Inferior parietal cortex (tissue), 1 donor: ENCODE measurements at regions not wholly inside any gene's neighbourhood (a gene's known extent, or its start where the extent isn't known, plus 50 kb on each side); places are given as distances from the start of the nearest gene placed in this dataset.

Experiments
- DNase-seq: peaks from one replicate; pipeline ENCODE4 v3.0.0-alpha.2; 2016; ENCODE audit errors: extremely low spot score

DNA sequence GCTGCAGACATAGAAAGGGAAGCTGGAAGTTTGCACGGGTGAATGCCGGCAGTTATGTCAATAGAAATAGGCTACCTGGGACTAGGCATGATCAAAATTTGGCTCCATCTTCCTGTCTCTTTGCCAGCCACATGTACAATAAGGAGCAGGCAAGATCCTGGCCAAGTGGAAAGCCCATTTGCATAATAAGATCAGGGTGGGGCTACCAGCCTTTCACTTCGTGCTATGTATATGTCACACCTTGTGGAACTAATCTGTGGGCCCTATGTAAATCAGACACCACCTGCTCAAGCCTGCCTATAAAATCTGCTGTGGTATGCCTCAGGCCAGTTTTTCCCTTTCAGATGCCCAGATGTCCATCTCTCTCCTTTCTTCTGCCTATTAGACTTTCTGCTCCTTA lies 79.3 kb upstream of the DRD2 start:
- DNase-seq, result no peak

DNA sequence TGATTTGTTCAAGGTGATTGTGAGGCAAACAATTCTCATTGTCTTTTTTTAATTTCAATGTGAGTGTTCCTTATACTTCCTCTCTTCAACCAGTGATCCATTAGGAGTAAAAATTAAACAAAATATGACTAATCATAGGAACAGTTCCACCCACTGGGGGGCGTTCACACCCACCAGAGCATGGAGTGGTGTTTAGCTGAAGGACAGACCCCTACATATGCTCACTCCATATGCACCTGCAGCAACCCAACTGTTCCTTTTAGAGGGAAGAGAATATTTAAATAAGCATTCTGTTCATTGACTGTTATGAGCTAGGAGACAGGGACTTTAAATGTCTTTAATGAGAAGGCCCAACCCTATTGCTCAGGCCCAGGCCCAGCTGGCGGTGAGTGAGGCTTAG lies 78.7 kb upstream of the DRD2 start:
- no peak for DNase-seq

DNA sequence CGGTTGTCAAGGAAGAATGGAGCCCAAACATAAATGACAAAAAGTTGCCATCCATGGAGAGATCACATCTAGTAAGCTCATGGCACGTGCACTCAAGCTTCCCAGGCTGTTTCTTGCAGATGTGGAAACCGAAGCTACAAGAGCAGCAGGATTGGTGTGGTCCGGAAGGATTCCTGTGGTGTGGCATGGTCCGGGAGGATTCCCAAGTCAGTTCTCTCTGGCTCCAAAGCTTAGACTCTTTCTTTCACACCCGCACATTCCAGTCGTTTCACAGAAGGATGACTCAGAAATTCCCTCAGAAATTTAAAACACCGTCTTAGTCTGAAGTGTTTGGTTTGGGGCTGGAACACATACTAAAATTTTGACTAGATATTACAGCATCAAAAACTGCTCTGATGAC lies 78.0 kb upstream of the DRD2 start:
- no peak for DNase-seq

DNA sequence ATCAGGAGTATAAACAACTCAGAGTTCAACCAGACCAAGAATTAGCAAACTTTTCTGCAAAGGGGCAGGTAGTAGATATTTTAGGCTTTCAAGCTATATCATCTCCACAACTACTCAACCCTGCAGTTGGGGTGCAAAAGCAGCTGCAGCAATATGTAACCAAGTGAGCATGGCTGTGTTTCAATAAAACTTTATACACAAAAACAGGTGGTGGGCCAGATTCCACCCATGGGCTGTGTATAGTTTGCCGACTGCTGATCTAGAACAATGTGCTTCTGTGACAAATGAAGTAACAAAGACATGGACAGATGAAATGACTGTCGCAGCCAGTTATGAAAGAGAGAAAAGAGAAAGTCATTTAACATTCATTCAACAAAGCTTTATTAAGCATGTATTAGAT lies 77.1 kb upstream of the DRD2 start:
- no peak for DNase-seq

DNA sequence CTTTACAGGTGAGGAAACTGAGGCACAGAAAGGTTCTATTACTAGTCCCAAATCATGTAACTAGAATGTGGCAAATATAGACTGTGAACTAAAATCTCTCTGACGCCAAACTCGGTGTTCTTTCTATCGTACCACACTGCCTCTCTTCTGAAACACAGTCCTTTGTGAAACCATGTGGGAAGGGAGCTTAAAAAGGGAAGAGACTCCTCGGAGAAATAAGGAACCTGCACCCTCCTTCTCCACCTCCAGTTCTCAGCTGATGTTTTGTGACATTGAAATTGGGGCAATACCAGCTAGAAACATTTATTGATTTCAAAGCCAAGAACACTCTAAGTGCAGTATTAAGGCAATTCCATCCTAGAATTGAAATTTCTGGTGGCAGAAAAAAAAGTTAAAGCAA lies 76.4 kb upstream of the DRD2 start:
- no peak for DNase-seq

DNA sequence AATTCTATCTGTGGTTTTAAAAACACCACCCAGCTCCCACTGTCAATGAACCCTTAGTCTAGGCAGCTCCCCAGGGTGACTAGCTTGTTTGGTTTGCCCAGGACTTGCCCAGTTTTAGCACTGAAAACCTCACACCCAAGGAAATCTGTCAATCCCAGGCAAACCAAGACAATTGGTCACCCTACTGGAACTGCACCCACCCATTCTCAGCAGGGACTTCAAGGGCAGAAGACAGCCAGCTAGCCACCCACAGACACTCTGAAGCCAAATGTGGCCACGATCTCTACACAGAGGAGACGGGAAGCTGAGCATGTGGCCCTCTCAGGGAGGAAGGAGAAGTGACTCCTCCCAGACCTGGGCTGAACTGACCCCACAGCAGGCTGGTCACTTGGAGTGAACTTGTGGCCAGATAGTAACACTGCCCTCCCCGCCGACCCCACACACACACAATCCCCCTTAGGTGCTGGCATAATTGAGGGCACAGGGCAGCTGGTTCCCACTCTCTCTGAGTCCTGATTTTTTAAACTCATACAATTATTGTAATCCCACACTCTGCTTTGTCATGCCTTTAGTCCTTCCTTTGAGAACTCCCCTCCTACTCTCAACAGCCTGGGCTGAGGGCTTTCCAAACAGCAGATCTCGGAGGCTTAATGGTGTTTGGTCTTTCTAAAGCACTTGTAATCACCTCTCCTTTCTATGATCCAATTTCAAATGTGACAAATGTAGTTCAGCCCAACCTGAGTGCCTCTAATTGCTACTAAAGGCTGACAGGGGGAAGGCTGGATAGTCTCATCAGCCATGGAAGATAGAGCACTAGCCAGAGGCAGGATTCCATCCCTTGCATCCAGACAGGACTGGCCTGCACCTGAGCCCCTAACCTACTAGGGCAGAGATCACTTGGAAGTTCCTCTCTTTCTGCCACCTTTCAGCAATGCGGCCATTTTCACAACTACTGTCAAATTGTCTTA lies 74.7 kb upstream of the DRD2 start:
- no peak for DNase-seq

DNA sequence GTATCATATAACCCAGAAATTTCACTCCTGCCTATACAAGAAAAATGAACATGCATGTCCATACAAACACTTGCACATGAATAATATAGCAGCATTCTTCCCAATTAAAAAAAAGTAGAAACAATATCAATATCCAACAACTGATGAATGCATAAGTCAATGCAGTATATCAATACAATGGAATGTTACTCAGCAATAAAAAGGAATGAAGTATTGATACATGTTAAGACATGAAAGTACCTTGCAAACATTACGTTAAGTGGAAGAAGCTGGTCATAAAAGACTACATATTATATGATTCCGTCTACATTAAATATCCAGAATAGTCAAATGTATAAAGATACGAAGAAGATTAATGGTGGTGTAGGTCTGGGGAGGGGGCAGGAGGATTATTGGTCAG lies 73.9 kb upstream of the DRD2 start:
- DNase-seq, result no peak

DNA sequence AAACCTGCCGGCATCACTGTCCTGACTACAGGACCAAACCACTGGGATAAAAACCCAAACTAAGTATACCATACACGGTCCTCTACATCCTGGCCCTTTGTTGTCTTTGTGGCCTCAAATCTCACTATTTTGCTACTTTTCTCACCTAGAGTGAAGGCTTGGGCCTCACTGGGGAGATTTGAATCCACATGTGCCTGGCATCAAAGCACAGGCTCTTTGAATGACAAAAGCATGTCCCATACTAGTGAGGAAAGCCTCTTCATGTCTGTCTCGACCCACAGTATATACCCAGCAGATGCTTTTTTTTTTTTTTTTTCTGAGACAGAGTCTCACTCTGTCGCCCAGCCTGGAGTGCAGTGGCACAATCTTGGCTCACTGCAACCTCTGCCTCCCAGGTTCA lies 72.5 kb upstream of the DRD2 start:
- no peak for DNase-seq

DNA sequence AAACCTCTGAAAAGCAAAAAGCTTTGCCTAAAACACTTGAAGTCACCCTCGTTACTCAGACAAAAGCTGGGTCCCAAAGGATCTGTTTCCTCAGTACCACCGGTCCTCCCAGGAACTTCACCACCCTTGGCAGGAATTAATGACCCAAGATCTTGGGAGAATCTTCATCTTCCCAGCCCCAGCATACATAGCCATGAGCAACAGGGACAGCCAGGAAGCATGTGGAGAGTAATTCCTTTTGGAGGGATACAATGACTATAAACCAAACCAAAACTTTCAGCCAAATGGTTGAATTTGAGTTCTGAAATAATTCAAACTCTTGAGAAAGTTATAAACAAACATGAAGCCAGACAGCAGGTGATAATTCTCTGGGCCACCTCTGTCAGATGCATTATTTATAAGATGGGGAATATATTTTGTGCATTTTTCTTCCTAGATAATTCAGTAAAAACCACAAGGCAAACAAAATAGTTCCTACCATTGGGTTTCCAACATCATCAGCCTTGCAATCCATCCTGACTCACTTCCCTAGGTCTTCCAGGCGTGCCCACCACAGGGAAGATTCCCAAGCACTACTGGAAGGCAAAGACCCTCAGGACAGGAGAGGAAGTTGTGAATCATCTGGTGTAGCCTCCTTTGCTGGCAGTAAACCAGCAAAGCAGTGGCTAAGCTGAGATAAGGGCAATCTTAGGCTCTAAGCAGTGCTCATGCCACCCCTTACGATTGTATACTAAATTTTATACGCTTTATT lies 71.7 kb upstream of the DRD2 start:
- DNase-seq, result no peak

DNA sequence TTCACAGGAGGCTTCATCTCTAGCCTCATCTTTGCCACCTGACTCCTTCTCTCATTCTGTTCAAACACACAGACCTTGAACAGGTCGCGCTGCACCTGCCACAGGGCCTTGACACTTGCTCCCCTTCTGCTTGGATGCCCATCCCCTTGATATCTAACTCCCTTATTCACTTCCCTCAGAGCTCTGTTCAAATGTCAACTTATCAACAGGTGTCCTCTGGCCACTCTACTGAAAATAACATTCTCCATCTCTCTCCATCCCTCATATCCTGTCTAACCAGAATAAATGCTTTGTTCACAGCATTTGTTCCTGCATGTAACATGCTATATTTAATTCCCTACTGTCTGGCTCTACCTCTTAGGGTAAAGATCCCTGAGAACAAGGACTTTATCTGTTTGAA lies 67.2 kb upstream of the DRD2 start:
- DNase-seq, result no peak

DNA sequence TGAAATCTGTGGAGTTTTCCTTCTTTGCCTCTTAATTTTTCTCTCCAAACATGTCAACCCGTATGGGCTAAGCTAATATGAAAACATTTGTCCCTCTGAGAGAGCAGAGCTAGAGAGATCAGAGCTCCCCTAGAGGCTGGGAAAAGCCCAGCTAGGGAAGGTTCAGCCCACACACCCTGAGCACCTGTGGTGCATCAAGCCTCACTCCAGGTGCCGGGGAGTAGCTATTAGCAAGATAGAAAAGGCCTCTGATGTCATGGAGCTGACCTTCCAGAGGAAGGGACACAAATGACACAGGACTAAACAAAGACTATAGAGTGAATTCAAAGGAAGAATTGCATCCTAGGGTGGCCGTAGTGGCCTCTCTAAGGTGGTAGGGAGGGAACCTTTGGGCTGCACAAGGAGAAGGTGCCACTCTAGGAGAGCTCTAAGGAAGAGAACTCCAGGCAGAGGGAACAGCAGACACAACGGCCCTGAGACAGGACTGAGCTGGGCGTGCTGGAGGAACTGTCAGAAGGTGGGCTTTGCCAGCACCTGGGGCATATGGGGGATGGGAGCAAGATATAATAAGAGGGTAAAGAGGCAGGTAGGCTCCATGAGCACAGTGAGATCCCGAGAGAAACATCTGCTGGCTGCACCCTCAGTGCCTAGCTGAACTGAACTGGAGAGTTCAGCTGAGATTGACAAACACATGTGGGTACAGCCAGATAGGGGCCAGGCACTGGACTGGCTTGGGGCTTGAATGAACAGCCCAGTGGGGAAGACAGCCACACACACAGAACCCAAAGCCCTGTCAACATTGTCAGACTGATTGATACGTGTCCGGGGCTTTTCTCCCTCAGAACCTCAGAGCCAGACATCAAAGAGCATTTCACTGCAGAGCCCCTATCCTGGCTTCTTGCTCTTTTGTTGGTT lies 65.5 kb upstream of the DRD2 start:
- no peak for DNase-seq

DNA sequence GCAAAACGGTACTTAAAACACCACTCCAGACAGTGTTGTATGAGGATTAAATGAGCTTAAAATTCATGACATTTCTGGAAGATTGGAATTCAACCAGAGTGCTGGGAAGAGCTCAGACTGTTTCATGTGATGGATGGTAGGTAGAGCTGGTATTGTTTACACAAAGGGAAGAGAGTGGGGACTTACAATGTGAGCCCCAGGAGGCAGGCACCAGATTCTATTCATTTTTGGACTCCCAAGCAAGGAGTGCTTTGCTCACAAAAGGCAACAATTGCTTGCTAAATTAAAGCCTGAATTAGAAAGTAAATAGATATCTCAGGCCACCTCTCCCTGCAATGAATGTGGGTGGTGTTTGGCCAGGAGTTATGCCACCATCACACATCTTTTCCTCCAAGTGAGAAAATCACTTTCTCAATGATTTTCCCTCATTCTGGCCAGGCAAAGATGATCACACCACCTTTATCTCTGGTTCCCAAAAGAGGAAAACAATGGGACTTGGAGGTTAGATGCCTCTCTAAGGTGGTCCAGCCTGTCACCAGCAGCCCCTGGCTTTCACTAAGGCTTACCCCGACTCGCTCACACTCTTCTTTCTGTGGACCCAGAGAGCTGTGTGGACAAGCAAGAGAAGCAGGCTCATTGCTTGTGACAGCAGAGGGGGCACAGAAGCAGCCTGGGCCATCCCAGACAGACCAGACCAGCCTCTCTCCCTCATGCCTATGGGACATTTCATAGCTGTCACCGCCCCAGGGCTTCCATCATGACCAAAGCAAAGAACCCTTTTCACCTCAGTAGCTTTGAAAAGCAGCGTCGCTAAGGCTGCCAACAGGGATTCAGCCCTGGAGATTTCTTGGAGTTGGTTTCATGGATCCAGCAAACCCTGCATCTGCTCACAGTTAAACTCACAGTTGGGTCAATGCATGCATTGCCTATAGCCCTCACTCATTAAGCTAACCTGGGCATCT lies 63.5 kb upstream of the DRD2 start:
- DNase-seq, result no peak

DNA sequence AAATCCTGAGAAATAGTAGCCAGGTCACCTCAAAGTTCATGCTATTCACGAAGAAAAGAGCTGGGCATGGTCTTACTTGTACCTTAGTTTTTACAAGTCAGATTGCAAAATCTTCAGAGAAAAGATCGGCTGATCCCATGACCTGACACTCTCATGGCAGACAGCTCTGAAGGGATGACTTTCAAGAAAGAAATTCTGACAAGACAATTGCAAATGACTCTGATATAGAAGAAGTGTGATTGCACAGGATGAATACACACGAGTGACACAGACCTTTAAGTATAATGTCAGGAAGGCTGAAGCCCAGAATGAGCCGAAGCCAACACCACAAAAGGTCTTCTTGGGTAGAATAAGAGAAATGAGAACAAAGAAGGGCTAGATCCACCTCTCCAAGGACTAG lies 59.4 kb upstream of the DRD2 start:
- DNase-seq, result no peak

DNA sequence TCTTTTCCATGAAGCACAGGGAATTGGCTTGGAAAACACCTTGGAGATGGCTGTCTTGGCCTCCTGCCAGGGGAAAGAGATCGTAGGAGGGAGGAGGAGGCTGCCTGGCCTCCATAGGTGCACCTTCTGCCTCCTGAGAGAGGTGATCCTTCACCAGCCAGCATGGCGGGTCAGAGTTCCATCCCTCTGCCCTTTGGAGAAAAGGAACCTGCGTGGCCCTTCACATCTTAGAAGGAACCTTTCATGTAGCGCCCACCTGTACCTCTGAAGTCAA lies 58.2 kb upstream of the DRD2 start:
- DNase-seq, result no peak

DNA sequence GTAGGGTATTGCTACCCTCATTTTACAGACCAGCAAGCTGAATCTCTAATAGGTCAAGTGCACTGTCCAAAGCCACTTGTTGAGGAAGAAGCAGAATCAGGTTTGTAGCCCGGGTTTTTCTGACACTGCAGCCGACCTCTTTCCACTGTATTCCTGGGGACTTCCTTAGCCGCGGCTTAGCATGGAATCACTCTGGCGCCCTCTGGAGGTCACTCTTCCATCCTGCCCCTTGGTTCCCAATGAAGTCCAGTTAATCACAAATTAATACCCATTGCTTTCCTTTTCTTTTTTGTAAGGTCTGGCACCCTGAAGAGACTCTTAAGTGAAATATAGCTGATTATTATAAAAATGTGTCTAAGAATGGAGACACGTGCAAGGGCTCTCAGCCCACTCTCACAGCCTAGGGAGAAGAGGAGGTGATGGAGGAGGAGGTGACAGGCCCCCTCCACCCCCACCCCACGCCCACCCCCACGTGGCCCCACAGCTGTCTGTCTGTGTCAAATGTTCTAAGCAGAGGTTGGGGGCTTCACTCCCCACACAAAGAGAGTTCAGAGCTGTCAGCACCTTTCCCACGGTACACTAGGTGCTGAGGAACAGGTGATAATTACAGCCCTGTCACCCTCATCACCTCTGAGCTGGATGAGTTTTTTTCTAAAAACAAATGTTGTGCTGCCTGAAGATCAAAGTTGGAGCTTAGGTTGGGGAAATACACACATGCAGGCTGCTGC lies 57.7 kb upstream of the DRD2 start:
- DNase-seq, result peak; percentile 86

DNA sequence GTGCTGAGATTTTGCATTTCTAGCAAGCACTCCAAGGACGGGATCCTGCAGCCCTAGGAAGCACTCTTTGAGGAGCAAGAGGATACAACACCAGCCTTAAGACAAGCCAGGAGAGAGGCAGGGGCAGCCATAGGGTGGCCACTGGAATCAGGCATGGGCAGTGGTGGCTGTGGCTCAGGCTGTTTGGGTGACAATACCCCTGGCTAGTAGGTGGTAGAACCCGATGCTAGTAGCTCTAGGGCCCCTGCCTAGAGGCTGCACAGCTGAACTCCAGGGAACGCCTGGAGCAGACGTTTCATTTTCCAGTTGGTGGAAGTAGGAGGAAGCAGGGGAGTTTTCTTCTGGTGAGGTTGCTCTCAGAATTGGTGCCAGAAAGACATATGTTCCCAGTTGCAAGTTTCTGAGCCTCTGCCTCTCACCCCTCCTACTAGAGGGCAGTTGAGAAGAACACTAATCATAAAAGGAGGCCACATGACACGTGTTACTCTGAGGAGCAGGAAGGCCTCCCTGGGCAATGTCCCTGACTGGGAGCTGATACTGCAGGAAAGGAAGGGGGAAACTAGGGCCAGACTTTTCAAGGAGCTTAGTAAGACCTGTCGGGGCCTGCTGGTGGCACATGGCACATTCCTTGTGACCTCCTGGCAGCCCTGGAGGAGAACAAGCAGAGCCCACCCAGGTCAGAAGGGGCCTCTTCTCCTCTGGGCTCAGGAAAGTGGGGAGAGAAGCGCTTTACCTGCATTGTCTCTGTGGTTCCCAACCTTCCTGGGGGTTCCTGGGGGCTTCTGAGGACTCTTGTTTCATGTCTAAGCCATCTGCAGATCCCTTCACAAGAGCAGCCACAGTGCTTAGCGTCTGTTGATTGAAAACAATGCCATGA lies 56.6 kb upstream of the DRD2 start:
- DNase-seq, result no peak

DNA sequence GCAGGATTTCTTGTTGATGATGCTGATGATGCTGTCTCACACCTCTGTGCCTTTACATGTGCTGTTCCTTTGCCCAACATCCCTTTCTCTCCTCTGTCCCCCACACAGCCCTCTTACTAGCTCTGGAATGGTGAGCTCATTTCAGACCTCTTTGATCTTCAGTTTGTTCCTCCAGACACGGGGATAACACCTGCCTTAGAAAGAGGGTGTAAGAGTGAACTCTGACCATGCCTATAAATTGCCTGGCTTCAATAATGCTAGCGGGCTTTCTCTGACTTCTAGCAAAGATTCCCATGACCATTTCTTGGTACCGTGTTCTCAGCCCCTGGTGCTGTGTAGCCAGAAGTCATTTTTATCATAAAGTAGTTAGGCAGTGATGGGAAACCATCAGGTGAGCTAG lies 55.9 kb upstream of the DRD2 start:
- DNase-seq, result no peak

DNA sequence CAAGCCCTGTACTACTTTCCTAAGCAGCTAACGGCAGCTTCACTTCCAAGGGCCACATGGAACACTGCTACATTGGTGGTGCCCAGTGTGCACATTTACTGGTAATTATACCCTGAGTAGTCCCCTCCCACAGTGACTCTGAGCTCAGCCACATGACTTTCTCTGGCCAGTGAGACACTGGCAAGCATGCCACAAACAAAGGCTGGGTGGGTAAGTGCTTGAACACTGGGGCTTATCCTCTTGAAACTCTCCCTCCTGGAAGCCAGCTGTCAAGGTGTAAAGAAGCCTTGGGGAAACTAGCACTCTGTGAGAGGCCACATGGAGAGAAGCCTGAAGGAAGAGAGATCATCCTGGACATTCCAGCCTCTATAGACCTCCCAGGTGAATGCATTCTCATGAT lies 54.4 kb upstream of the DRD2 start:
- no peak for DNase-seq

DNA sequence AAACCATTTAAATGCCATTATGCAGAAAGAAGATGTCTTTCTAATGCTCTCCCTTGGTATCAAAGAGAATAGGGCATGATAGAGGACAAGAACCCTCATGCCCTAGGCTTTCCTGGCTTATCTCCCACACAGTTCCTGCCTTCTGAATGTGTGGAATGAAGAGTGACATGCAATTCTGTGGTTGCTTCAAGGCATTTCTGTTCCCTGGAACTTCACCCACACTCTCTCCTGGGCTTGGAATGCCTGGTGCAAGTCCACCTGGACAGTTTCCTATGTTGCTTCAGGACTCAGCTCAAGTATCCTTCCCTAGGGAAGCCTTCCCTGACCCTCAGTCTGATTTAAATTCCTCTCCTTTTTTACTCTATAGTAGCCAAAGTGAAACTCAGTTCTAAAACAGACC lies 53.8 kb upstream of the DRD2 start:
- no peak for DNase-seq

DNA sequence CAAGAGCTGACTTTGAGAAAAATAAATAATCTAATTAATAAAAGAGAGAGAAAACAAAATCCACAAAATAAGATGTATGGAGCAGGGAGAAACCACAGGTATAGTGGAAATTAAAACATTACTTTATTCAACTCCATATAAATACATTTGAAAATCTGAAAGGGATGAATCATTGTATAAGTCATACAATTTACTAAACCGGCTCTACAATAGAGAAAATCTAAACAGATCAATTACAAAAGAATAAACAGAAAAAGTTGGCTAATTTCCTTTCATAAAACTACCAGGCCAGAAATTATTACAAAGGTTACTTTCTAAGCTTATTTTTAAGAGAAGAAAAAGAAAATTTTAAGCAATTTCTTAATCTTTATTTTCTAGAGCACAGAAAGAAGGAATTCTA lies 51.3 kb upstream of the DRD2 start:
- no peak for DNase-seq
